Peyer's patch (tissue), 4 donors: ENCODE measurements at regions not wholly inside any gene's neighbourhood (a gene's known extent, or its start where the extent isn't known, plus 50 kb on each side); places are given as distances from the start of the nearest gene placed in this dataset.

Source experiments
- POLR2A ChIP-seq, 2 donors: fragments of 450-650 bp; IDR thresholded peaks; one replicate each; pipeline ENCODE4 v1.5.1; 2017; ENCODE audit warnings: antibody characterized with exemption in 2 of 2, mild to moderate bottlenecking in 2 of 2, moderate library complexity in 2 of 2
- TF ChIP-seq, protein P1 (sequence below), 6 experiments: fragments of 450-650 bp in 4 of 6; fragments of 200-600 bp in 2 of 6; sonication (generic) in 1 of 6; IDR thresholded peaks; one replicate each; pipeline ENCODE4 v1.5.1; 2017 to 2019; ENCODE audit warnings: antibody characterized with exemption in 6 of 6, mild to moderate bottlenecking in 3 of 6, moderate library complexity in 1 of 6

DNA sequence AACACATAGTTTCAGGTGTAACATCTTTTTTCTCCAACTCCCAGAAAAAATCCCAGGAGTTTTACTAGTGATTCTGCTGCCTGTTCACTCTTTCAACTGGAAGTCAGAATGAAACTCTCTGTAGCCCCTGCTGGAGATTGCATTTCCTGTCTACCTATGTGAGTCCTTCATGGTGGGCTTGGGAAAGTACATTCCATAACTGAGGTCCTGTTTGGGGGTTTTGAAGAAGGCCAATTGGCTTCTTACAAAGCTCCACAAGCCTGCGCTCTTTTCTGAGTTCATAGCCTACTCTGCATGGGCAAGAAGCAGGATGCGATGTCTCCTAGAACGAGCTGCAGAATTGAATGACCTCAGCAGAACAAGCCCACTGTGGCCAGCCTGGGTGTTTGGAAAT is 86.7 kb downstream of the LYZL2 start:
- TF ChIP-seq, protein P1, sequence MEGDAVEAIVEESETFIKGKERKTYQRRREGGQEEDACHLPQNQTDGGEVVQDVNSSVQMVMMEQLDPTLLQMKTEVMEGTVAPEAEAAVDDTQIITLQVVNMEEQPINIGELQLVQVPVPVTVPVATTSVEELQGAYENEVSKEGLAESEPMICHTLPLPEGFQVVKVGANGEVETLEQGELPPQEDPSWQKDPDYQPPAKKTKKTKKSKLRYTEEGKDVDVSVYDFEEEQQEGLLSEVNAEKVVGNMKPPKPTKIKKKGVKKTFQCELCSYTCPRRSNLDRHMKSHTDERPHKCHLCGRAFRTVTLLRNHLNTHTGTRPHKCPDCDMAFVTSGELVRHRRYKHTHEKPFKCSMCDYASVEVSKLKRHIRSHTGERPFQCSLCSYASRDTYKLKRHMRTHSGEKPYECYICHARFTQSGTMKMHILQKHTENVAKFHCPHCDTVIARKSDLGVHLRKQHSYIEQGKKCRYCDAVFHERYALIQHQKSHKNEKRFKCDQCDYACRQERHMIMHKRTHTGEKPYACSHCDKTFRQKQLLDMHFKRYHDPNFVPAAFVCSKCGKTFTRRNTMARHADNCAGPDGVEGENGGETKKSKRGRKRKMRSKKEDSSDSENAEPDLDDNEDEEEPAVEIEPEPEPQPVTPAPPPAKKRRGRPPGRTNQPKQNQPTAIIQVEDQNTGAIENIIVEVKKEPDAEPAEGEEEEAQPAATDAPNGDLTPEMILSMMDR (IDR thresholded peaks at IDR 0.05) = no peak
- no peak for TF ChIP-seq POLR2A (IDR thresholded peaks at IDR 0.05)
